ENCODE measurements at regions not wholly inside any gene's neighbourhood (a gene's known extent, or its start where the extent isn't known, plus 50 kb on each side); places are given as distances from the start of the nearest gene placed in this dataset.

GRCh38 chr2:220963930-220964329, 608.2 kb downstream of the EPHA4 start:
- no peaks in the 10 kb centered on the region for H3K4me1 ChIP-seq
- no peaks in the 10 kb centered on the region for H3K27me3 ChIP-seq
- no peaks in the 10 kb centered on the region for H3K36me3 ChIP-seq
- intact Hi-C loops (cut with DNase I; ENCODE audit: low total_unique reads) = no loop called here
- no peaks in the 10 kb centered on the region for H3K9me3 ChIP-seq
- TF ChIP-seq CTCF (IDR thresholded peaks at IDR 0.05) (no peak), POLR2A (IDR thresholded peaks at IDR 0.05) (no peak), POLR2AphosphoS5 (IDR thresholded peaks at IDR 0.05) (no peak)
- DNase-seq (ENCODE audit: low spot score in 2 of 2) = no peak
- no peak overlapping the region for H3K27ac ChIP-seq
- H3K4me3 ChIP-seq = no peak overlapping the region

GRCh38 chr2:220966636-220967035, 605.5 kb downstream of the EPHA4 start:
- TF ChIP-seq POLR2A (IDR thresholded peaks at IDR 0.05) (no peak), POLR2AphosphoS5 (IDR thresholded peaks at IDR 0.05) (no peak), CTCF (IDR thresholded peaks at IDR 0.05) (no peak)
- H3K36me3 ChIP-seq = no peaks in the 10 kb centered on the region
- H3K9me3 ChIP-seq = no peaks in the 10 kb centered on the region
- H3K27me3 ChIP-seq = no peaks in the 10 kb centered on the region
- H3K4me3 ChIP-seq = no peak overlapping the region
- DNase-seq (ENCODE audit: low spot score in 2 of 2) = no peak
- no peaks in the 10 kb centered on the region for H3K4me1 ChIP-seq
- no peak overlapping the region for H3K27ac ChIP-seq
- intact Hi-C loops (cut with DNase I; ENCODE audit: low total_unique reads) = no loop called here

DNA sequence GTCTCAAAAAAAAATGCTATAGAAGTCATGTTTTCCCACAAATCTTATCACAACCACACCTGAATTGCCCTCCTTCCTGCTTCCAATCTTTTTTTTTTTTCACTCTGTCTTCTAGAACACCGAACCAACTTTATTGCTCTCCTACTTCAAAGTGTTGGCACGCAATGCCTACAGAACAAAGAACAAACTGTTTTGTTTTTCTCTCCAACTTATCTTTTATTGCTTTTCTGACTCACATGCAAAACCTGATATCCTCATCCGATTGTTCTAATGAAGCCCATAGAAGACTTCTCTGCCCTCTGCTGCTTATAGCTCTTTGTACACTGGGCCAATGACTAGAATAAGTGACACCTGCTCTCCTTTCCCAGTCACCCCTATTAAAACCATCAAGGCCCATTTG, 602.8 kb downstream of the EPHA4 start:
- DNase-seq (ENCODE audit: low spot score in 2 of 2) = no peak
- Histone ChIP-seq H3K4me3 (no peak overlapping the region), H3K36me3 (no peaks in the 10 kb centered on the region), H3K4me1 (no peaks in the 10 kb centered on the region), H3K9me3 (no peaks in the 10 kb centered on the region), H3K27ac (no peak overlapping the region), H3K27me3 (no peaks in the 10 kb centered on the region)
- intact Hi-C loops (cut with DNase I; ENCODE audit: low total_unique reads) = no loop called here
- TF ChIP-seq POLR2A (IDR thresholded peaks at IDR 0.05) = no peak
- no peak for TF ChIP-seq POLR2AphosphoS5 (IDR thresholded peaks at IDR 0.05)
- TF ChIP-seq CTCF (IDR thresholded peaks at IDR 0.05) = no peak

DNA sequence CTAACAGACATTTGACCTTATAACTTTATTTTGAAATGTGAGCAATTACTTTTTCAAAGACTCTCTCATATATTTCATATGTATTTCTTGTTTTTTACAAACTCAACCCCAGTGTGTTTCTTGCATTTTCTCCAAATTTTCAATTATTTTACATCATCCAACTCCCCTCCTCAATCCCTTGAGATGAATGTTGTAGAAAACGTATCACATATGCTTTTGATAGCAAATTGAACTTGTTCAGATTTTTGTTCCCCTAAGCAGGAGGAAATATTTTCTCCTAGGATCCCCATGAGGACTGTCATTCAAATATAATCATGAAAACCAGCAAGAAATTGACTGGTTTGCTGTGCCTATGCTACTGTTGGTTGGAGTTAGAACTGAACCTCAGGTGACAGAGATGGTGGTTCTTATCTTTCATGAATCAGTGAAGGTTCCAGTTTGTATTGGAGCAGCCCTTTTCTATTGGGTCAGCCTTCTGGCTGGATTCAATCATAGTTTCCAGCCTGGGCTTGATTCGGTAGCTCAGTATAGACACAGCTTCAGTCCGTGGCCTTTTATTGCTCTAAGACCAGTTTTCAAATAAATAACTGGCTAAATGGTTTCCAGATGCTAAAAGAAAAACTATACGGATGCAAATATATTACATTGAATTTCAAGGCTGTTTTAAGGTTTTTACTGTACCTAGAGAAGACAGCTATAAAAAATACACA, 591.0 kb downstream of the EPHA4 start:
- DNase-seq (ENCODE audit: low spot score in 2 of 2) = no peak
- no peak for TF ChIP-seq POLR2A (IDR thresholded peaks at IDR 0.05)
- no peak for TF ChIP-seq POLR2AphosphoS5 (IDR thresholded peaks at IDR 0.05)
- no peak for TF ChIP-seq CTCF (IDR thresholded peaks at IDR 0.05)
- intact Hi-C loops (cut with DNase I; ENCODE audit: low total_unique reads) = no loop called here
- Histone ChIP-seq H3K27ac (no peak overlapping the region), H3K36me3 (no peaks in the 10 kb centered on the region), H3K27me3 (no peaks in the 10 kb centered on the region), H3K9me3 (peaks cover 0 to 6% of the 10 kb centered on the region in 2 donors), H3K4me1 (no peaks in the 10 kb centered on the region), H3K4me3 (no peak overlapping the region)

GRCh38 chr2:220981926-220982325, 590.2 kb downstream of the EPHA4 start:
- intact Hi-C loops (cut with DNase I; ENCODE audit: low total_unique reads) = no loop called here
- no peak for DNase-seq (ENCODE audit: low spot score in 2 of 2)
- peaks cover 0 to 6% of the 10 kb centered on the region in 2 donors for H3K9me3 ChIP-seq

More at GRCh38 chr2:220981926-220982325, 590.2 kb downstream of the EPHA4 start:
- no peak overlapping the region for H3K27ac ChIP-seq
- no peak overlapping the region for H3K4me3 ChIP-seq
- no peaks in the 10 kb centered on the region for H3K4me1 ChIP-seq
- H3K36me3 ChIP-seq = no peaks in the 10 kb centered on the region
- no peak for TF ChIP-seq POLR2AphosphoS5 (IDR thresholded peaks at IDR 0.05)
- TF ChIP-seq CTCF (IDR thresholded peaks at IDR 0.05) = no peak
- no peak for TF ChIP-seq POLR2A (IDR thresholded peaks at IDR 0.05)
- H3K27me3 ChIP-seq = no peaks in the 10 kb centered on the region

All from breast epithelium (tissue), 4 donors.